ENCODE measurements at regions not wholly inside any gene's neighbourhood (a gene's known extent, or its start where the extent isn't known, plus 50 kb on each side); places are given as distances from the start of the nearest gene placed in this dataset.
A peak's percentile ranks its signal among the peaks of the same experiment; 100 is the strongest.

DNA sequence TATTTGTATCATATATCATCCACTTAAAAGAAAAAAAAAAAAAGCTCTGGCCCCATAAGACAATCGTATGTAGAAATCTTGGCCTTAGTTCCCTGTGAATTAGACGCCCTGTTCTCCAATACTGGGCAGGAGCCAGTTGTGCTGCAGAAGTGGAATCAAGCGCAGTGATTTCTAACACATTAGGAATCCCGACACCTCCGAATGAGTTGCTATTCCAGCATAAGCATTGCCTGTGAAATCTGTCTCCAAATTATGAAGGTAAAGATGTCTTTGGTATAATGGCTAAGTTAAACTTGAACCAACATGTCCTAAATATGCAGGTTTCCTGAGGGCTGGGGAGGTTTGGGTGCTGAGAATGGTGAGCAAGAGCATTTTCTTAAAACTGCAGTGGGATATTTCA, 199.4 kb upstream of the ARRDC4 start:
- intact Hi-C loops (cut with DNase I), result no loop called here

GRCh38 chr15:97783240-97783639, 177.3 kb upstream of the ARRDC4 start:
- intact Hi-C loops (cut with DNase I), result no loop called here
- no peaks in the 10 kb centered on the region for H3K4me1 ChIP-seq
- no peak overlapping the region for H3K4me3 ChIP-seq
- H3K27me3 ChIP-seq, result no peaks in the 10 kb centered on the region
- ATAC-seq, result no peak
- DNase-seq, result no peak
- no peak for TF ChIP-seq POLR2A (IDR thresholded peaks at IDR 0.05)
- H3K9me3 ChIP-seq, result peaks cover 0 to 2% (median 0%) of the 10 kb centered on the region in 12 donors
- H3K27ac ChIP-seq, result no peak overlapping the region
- WGBS, 4 donors, result 65 to 88% (median 73%) methylated on average over 4 of the region's 4 CpGs
- no peaks in the 10 kb centered on the region for H3K36me3 ChIP-seq

More for the DNA sequence above, 199.4 kb upstream of the ARRDC4 start:
- H3K36me3 ChIP-seq, result no peaks in the 10 kb centered on the region
- TF ChIP-seq, protein P1, sequence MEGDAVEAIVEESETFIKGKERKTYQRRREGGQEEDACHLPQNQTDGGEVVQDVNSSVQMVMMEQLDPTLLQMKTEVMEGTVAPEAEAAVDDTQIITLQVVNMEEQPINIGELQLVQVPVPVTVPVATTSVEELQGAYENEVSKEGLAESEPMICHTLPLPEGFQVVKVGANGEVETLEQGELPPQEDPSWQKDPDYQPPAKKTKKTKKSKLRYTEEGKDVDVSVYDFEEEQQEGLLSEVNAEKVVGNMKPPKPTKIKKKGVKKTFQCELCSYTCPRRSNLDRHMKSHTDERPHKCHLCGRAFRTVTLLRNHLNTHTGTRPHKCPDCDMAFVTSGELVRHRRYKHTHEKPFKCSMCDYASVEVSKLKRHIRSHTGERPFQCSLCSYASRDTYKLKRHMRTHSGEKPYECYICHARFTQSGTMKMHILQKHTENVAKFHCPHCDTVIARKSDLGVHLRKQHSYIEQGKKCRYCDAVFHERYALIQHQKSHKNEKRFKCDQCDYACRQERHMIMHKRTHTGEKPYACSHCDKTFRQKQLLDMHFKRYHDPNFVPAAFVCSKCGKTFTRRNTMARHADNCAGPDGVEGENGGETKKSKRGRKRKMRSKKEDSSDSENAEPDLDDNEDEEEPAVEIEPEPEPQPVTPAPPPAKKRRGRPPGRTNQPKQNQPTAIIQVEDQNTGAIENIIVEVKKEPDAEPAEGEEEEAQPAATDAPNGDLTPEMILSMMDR (IDR thresholded peaks at IDR 0.05), result no peak
- no peak for TF ChIP-seq POLR2A (IDR thresholded peaks at IDR 0.05)
- H3K27ac ChIP-seq, result no peak overlapping the region
- H3K27me3 ChIP-seq, result peaks cover 0 to 9% (median 0%) of the 10 kb centered on the region in 9 donors
- DNase-seq, result no peak
- H3K9me3 ChIP-seq, result no peaks in the 10 kb centered on the region
- H3K4me3 ChIP-seq, result no peak overlapping the region
- 40 to 56% (median 46%) methylated on average over 5 of the region's 5 CpGs for WGBS, 4 donors
- no peak for ATAC-seq
- H3K4me1 ChIP-seq, result no peaks in the 10 kb centered on the region

GRCh38 chr15:97786741-97787140, 173.8 kb upstream of the ARRDC4 start:
- no peak for ATAC-seq
- 74 to 100% (median 79%) methylated on average over 1 of the region's 1 CpG for WGBS, 4 donors
- H3K27ac ChIP-seq, result peak overlapping the region in 1 of 12 donors; percentile 62

GRCh38 chr15:97790180-97790579, 170.3 kb upstream of the ARRDC4 start:
- Histone ChIP-seq H3K36me3 (no peaks in the 10 kb centered on the region), H3K27ac (no peak overlapping the region), H3K4me3 (no peak overlapping the region), H3K9me3 (no peaks in the 10 kb centered on the region), H3K4me1 (no peaks in the 10 kb centered on the region), H3K27me3 (no peaks in the 10 kb centered on the region)
- intact Hi-C loops (cut with DNase I), result no loop called here
- DNase-seq, result no peak
- no peak for ATAC-seq
- TF ChIP-seq, protein P1 (IDR thresholded peaks at IDR 0.05), result no peak

More at GRCh38 chr15:97786741-97787140, 173.8 kb upstream of the ARRDC4 start:
- H3K4me3 ChIP-seq, result no peak overlapping the region
- H3K36me3 ChIP-seq, result no peaks in the 10 kb centered on the region
- DNase-seq, result no peak
- TF ChIP-seq POLR2A (IDR thresholded peaks at IDR 0.05), result no peak
- TF ChIP-seq, protein P1 (IDR thresholded peaks at IDR 0.05), result no peak
- intact Hi-C loops (cut with DNase I), result no loop called here
- no peaks in the 10 kb centered on the region for H3K4me1 ChIP-seq
- H3K9me3 ChIP-seq, result no peaks in the 10 kb centered on the region
- no peaks in the 10 kb centered on the region for H3K27me3 ChIP-seq

Measured in heart left ventricle (tissue), 16 donors.